ENCODE measurements at regions not wholly inside any gene's neighbourhood (a gene's known extent, or its start where the extent isn't known, plus 50 kb on each side); places are given as distances from the start of the nearest gene placed in this dataset.

DNA sequence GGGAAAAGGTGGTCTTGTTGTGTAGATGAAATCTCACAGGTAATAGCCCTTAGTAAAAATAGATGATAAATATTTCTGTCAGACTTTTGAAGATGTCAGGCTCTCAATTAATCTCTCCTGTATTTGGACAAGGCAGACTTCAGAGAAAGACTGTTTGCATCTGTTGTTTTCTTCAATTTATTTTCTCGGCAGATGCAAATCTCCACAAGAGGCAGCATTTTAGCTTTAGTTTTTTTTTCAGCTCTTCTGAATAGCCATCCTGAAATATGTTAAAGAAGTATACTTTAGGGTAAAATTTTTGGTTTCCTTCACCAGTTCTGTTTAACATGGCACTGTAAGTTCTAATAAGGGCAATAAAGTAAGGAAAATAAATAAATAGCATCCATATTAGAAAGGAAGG, 685.1 kb downstream of the SI start:
- TF ChIP-seq, protein P1, sequence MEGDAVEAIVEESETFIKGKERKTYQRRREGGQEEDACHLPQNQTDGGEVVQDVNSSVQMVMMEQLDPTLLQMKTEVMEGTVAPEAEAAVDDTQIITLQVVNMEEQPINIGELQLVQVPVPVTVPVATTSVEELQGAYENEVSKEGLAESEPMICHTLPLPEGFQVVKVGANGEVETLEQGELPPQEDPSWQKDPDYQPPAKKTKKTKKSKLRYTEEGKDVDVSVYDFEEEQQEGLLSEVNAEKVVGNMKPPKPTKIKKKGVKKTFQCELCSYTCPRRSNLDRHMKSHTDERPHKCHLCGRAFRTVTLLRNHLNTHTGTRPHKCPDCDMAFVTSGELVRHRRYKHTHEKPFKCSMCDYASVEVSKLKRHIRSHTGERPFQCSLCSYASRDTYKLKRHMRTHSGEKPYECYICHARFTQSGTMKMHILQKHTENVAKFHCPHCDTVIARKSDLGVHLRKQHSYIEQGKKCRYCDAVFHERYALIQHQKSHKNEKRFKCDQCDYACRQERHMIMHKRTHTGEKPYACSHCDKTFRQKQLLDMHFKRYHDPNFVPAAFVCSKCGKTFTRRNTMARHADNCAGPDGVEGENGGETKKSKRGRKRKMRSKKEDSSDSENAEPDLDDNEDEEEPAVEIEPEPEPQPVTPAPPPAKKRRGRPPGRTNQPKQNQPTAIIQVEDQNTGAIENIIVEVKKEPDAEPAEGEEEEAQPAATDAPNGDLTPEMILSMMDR (IDR thresholded peaks at IDR 0.05): no peak
- no peak for TF ChIP-seq POLR2A (IDR thresholded peaks at IDR 0.05)

All from gastroesophageal sphincter (tissue), 3 donors.